ENCODE measurements at regions not wholly inside any gene's neighbourhood (a gene's known extent, or its start where the extent isn't known, plus 50 kb on each side); places are given as distances from the start of the nearest gene placed in this dataset.

DNA sequence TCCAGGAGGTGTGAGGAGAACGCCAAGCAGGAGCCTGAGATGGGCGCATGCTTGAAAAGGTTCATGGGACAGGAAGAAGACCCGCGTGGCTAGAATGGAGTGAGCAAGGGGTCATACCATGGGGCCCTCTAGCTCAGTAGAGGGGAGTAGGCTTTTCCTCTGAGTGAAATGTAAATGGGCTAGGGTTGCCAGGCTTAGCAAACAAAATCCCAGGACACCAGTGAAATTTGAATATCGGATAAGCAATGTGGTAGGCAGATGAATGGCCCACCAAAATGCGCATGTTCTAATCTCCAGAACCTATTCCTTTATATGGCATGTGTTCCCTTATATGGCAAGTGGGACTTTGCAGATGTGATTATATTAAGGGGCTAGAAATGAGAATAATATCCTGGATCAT is 174.1 kb upstream of the CCDC68 start:
- RAD21 ChIA-PET (ENCODE audit: low non-redundant PET in 1 of 2, low total read pairs in 2 of 2, uncharacterized antibody in 2 of 2, unreplicated experiment in 2 of 2) = no interaction called here

More for the DNA sequence above, 174.1 kb upstream of the CCDC68 start:
- ChIA-PET POLR2A (no interaction called here), CTCF (no interaction called here)
- BruUV-seq (replicated peaks) = no TSS peak
- H3K9me2 ChIP-seq (ENCODE audit: insufficient read depth) = no peaks in the 10 kb centered on the region
- no peak overlapping the region for H3K4me3 ChIP-seq (replicated peaks in 1 of 2; ENCODE audit: low read depth in 1 of 2, low read length in 2 of 2)
- TF ChIP-seq ZFX (IDR thresholded peaks at IDR 0.05) (no peak), ZNF274 (IDR thresholded peaks at IDR 0.05; ENCODE audit: low read depth, low read length) (no peak), TCF7L2 (IDR thresholded peaks at IDR 0.05; ENCODE audit: borderline replicate concordance, extremely low read depth, insufficient read depth, insufficient read length) (no peak), FOSL1 (IDR thresholded peaks at IDR 0.05; ENCODE audit: low read depth) (no peak), EZH2 (IDR thresholded peaks at IDR 0.05) (no peak), MAX (IDR thresholded peaks at IDR 0.05) (no peak), ELF1 (IDR thresholded peaks at IDR 0.05; ENCODE audit: borderline replicate concordance, low read depth) (no peak), POLR2A (IDR thresholded peaks at IDR 0.05; ENCODE audit: borderline replicate concordance, extremely low read depth, insufficient read depth, insufficient read length) (no peak), EZH2phosphoT487 (IDR thresholded peaks at IDR 0.05; ENCODE audit: borderline replicate concordance) (no peak), JUND (IDR thresholded peaks at IDR 0.05) (no peak), RAD21 (IDR thresholded peaks at IDR 0.05; ENCODE audit: low read depth) (no peak), CEBPB (IDR thresholded peaks at IDR 0.05; ENCODE audit: low read depth) (no peak), CBX3 (IDR thresholded peaks at IDR 0.05; ENCODE audit: low read depth) (no peak), YY1 (IDR thresholded peaks at IDR 0.05; ENCODE audit: extremely low read depth, insufficient replicate concordance, low read depth, low read length) (no peak), EGR1 (IDR thresholded peaks at IDR 0.05; ENCODE audit: low read depth) (no peak), SP1 (IDR thresholded peaks at IDR 0.05; ENCODE audit: low read depth) (no peak), POLR2AphosphoS5 (IDR thresholded peaks at IDR 0.05; ENCODE audit: low read depth, low read length) (no peak)
- TF ChIP-seq, protein P1, sequence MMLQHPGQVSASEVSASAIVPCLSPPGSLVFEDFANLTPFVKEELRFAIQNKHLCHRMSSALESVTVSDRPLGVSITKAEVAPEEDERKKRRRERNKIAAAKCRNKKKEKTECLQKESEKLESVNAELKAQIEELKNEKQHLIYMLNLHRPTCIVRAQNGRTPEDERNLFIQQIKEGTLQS (IDR thresholded peaks at IDR 0.05) = no peak
- TF ChIP-seq, protein P2, sequence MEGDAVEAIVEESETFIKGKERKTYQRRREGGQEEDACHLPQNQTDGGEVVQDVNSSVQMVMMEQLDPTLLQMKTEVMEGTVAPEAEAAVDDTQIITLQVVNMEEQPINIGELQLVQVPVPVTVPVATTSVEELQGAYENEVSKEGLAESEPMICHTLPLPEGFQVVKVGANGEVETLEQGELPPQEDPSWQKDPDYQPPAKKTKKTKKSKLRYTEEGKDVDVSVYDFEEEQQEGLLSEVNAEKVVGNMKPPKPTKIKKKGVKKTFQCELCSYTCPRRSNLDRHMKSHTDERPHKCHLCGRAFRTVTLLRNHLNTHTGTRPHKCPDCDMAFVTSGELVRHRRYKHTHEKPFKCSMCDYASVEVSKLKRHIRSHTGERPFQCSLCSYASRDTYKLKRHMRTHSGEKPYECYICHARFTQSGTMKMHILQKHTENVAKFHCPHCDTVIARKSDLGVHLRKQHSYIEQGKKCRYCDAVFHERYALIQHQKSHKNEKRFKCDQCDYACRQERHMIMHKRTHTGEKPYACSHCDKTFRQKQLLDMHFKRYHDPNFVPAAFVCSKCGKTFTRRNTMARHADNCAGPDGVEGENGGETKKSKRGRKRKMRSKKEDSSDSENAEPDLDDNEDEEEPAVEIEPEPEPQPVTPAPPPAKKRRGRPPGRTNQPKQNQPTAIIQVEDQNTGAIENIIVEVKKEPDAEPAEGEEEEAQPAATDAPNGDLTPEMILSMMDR (IDR thresholded peaks at IDR 0.05 in 2 of 3, conservative IDR thresholded peaks at IDR 0.05 in 1 of 3; ENCODE audit: borderline replicate concordance in 1 of 3, insufficient read depth in 1 of 3, low read depth in 2 of 3, low read length in 2 of 3) = no peak
- DNase-seq (ENCODE audit: low read depth, low spot score) = no peak
- ATAC-seq = no peak
- H3K36me3 ChIP-seq (ENCODE audit: control insufficient read depth in 1 of 2, insufficient read depth in 2 of 2, low read length in 2 of 2) = no peaks in the 10 kb centered on the region
- no peak overlapping the region for H3K27ac ChIP-seq (ENCODE audit: low read depth, low read length)
- no peak overlapping the region for H2AFZ ChIP-seq (ENCODE audit: low read depth, low read length, poor library complexity, severe bottlenecking)
- intact Hi-C loops (cut with micrococcal nuclease) = no loop called here
- no peak overlapping the region for H3K4me2 ChIP-seq (ENCODE audit: low read length)
- no peaks in the 10 kb centered on the region for H3K9me3 ChIP-seq (ENCODE audit: control insufficient read depth in 1 of 2, insufficient read depth in 1 of 2, low read depth in 1 of 2, low read length in 2 of 2)
- no peaks in the 10 kb centered on the region for H3K79me2 ChIP-seq (ENCODE audit: insufficient read depth, low read length)
- no peaks in the 10 kb centered on the region for H3K4me1 ChIP-seq (ENCODE audit: control insufficient read depth in 1 of 2, insufficient read depth in 2 of 2, low read length in 2 of 2)
- H4K20me1 ChIP-seq (ENCODE audit: insufficient read depth) = no peaks in the 10 kb centered on the region
- no peak overlapping the region for H3K9ac ChIP-seq (ENCODE audit: low read length)
- peaks cover 35% of the 10 kb centered on the region for H3K27me3 ChIP-seq (ENCODE audit: insufficient read depth, low read length)

Measured in HCT116 (cell line).